Dermis blood vessel endothelial cell (primary cell): ENCODE measurements at regions not wholly inside any gene's neighbourhood (a gene's known extent, or its start where the extent isn't known, plus 50 kb on each side); places are given as distances from the start of the nearest gene placed in this dataset.

ENCODE experiments used
- DNase-seq: peaks from one replicate; pipeline ENCODE4 v3.0.0; 2010

- no peak for DNase-seq
Observed at GRCh38 chr18:39550701-39551100, 1985.1 kb upstream of the CELF4 start.

- DNase-seq, result no peak
Observed at GRCh38 chr18:39549144-39549543, 1983.5 kb upstream of the CELF4 start.

GRCh38 chr18:39531659-39532058, 1966.1 kb upstream of the CELF4 start:
- DNase-seq, result no peak

- no peak for DNase-seq
Observed at GRCh38 chr18:39529358-39529757, 1963.8 kb upstream of the CELF4 start.

- no peak for DNase-seq
Observed at GRCh38 chr18:39527465-39527864, 1961.9 kb upstream of the CELF4 start.

- no peak for DNase-seq
Observed at GRCh38 chr18:39524370-39524769, 1958.8 kb upstream of the CELF4 start.

- DNase-seq, result peak; percentile 63
Observed at GRCh38 chr18:39523281-39523680, 1957.7 kb upstream of the CELF4 start.

- no peak for DNase-seq
Observed at GRCh38 chr18:39521164-39521563, 1955.6 kb upstream of the CELF4 start.

- DNase-seq, result no peak
Observed at GRCh38 chr18:39519741-39520140, 1954.1 kb upstream of the CELF4 start.

- no peak for DNase-seq
Observed at GRCh38 chr18:39515299-39515698, 1949.7 kb upstream of the CELF4 start.

- DNase-seq, result no peak
Observed at GRCh38 chr18:39513186-39513585, 1947.6 kb upstream of the CELF4 start.

- DNase-seq, result no peak
Observed at GRCh38 chr18:39506581-39507330, 1941.2 kb upstream of the CELF4 start.

- DNase-seq, result no peak
Observed at GRCh38 chr18:39500306-39500705, 1934.7 kb upstream of the CELF4 start.

- DNase-seq, result no peak
Observed at GRCh38 chr18:39497821-39498220, 1932.2 kb upstream of the CELF4 start.

GRCh38 chr18:39496986-39497385, 1931.4 kb upstream of the CELF4 start:
- no peak for DNase-seq

- DNase-seq, result no peak
Observed at GRCh38 chr18:39494211-39494896, 1928.8 kb upstream of the CELF4 start.

- no peak for DNase-seq
Observed at GRCh38 chr18:39491408-39491807, 1925.8 kb upstream of the CELF4 start.

GRCh38 chr18:39489431-39489830, 1923.8 kb upstream of the CELF4 start:
- peak; percentile 4 for DNase-seq

- DNase-seq, result no peak
Observed at GRCh38 chr18:39487932-39488331, 1922.3 kb upstream of the CELF4 start.

GRCh38 chr18:39486268-39486667, 1920.7 kb upstream of the CELF4 start:
- no peak for DNase-seq

- DNase-seq, result no peak
Observed at GRCh38 chr18:39485696-39486095, 1920.1 kb upstream of the CELF4 start.

GRCh38 chr18:39481281-39481680, 1915.7 kb upstream of the CELF4 start:
- DNase-seq, result no peak

- no peak for DNase-seq
Observed at GRCh38 chr18:39480494-39481195, 1915.0 kb upstream of the CELF4 start.

GRCh38 chr18:39464006-39464405, 1898.4 kb upstream of the CELF4 start:
- DNase-seq, result peak; percentile 11
